ENCODE measurements at regions not wholly inside any gene's neighbourhood (a gene's known extent, or its start where the extent isn't known, plus 50 kb on each side); places are given as distances from the start of the nearest gene placed in this dataset.

GRCh38 chr2:126748188-126748760, 92.3 kb downstream of the GYPC start:
- Histone ChIP-seq H3K9me3 (ENCODE audit: control insufficient read depth, low read length) (no peaks in the 10 kb centered on the region), H3K36me3 (ENCODE audit: control insufficient read depth, insufficient read depth, low read length) (no peaks in the 10 kb centered on the region), H3K4me1 (ENCODE audit: control insufficient read depth, insufficient read depth, low read length) (no peaks in the 10 kb centered on the region), H3K27ac (ENCODE audit: insufficient read depth, low read depth, low read length, poor library complexity, severe bottlenecking) (no peak overlapping the region), H3K27me3 (ENCODE audit: control insufficient read depth, insufficient read depth, low read length, poor library complexity, severe bottlenecking) (no peaks in the 10 kb centered on the region), H3K4me3 (ENCODE audit: insufficient read depth, low read depth, low read length) (no peak overlapping the region)
- 85 to 89% methylated on average over 4 of the region's 4 CpGs for WGBS, 2 experiments

- H3K4me1 ChIP-seq (ENCODE audit: control insufficient read depth, insufficient read depth, low read length): no peaks in the 10 kb centered on the region
- no peak overlapping the region for H3K4me3 ChIP-seq (ENCODE audit: insufficient read depth, low read depth, low read length)
- no peaks in the 10 kb centered on the region for H3K36me3 ChIP-seq (ENCODE audit: control insufficient read depth, insufficient read depth, low read length)
- H3K9me3 ChIP-seq (ENCODE audit: control insufficient read depth, low read length): no peaks in the 10 kb centered on the region
- no peak overlapping the region for H3K27ac ChIP-seq (ENCODE audit: insufficient read depth, low read depth, low read length, poor library complexity, severe bottlenecking)
- no peaks in the 10 kb centered on the region for H3K27me3 ChIP-seq (ENCODE audit: control insufficient read depth, insufficient read depth, low read length, poor library complexity, severe bottlenecking)
- WGBS, 2 experiments: 94 to 96% methylated on average over 8 to 9 of the region's 9 CpGs
Measured at GRCh38 chr2:126748929-126749518, 93.1 kb downstream of the GYPC start.

GRCh38 chr2:126749537-126749936, 93.6 kb downstream of the GYPC start:
- Histone ChIP-seq H3K4me1 (ENCODE audit: control insufficient read depth, insufficient read depth, low read length) (no peaks in the 10 kb centered on the region), H3K4me3 (ENCODE audit: insufficient read depth, low read depth, low read length) (no peak overlapping the region), H3K27ac (ENCODE audit: insufficient read depth, low read depth, low read length, poor library complexity, severe bottlenecking) (no peak overlapping the region), H3K27me3 (ENCODE audit: control insufficient read depth, insufficient read depth, low read length, poor library complexity, severe bottlenecking) (no peaks in the 10 kb centered on the region), H3K9me3 (ENCODE audit: control insufficient read depth, low read length) (no peaks in the 10 kb centered on the region), H3K36me3 (ENCODE audit: control insufficient read depth, insufficient read depth, low read length) (no peaks in the 10 kb centered on the region)
- 71 to 80% methylated on average over 1 of the region's 1 CpG for WGBS, 2 experiments

DNA sequence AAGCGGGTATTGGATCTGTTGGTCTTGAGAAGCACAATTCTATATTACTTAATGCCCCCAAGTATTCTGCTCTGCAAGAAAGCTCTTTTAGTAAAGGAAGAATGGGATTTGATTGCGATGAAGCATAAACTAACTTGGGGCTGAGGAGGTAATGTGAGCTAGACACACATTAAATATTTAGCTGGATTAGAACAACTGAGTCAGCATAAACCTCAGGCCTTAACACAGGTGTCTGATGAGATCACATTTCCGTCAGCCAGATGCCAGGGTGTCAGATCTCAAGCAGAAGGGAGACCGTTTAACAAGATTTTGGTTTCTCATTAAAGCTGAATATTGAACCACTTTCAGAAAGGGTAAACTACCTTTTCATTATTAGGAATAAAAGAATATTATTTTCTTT, 94.5 kb downstream of the GYPC start:
- 92 to 97% methylated on average over 2 to 4 of the region's 4 CpGs for WGBS, 2 experiments
- H3K4me3 ChIP-seq (ENCODE audit: insufficient read depth, low read depth, low read length): no peak overlapping the region
- no peak overlapping the region for H3K27ac ChIP-seq (ENCODE audit: insufficient read depth, low read depth, low read length, poor library complexity, severe bottlenecking)
- H3K4me1 ChIP-seq (ENCODE audit: control insufficient read depth, insufficient read depth, low read length): no peaks in the 10 kb centered on the region
- H3K36me3 ChIP-seq (ENCODE audit: control insufficient read depth, insufficient read depth, low read length): no peaks in the 10 kb centered on the region
- H3K9me3 ChIP-seq (ENCODE audit: control insufficient read depth, low read length): no peaks in the 10 kb centered on the region
- H3K27me3 ChIP-seq (ENCODE audit: control insufficient read depth, insufficient read depth, low read length, poor library complexity, severe bottlenecking): no peaks in the 10 kb centered on the region

GRCh38 chr2:126751477-126751876, 95.5 kb downstream of the GYPC start:
- 94 to 98% methylated on average over 4 of the region's 4 CpGs for WGBS, 2 experiments
- Histone ChIP-seq H3K36me3 (ENCODE audit: control insufficient read depth, insufficient read depth, low read length) (no peaks in the 10 kb centered on the region), H3K4me3 (ENCODE audit: insufficient read depth, low read depth, low read length) (no peak overlapping the region), H3K27ac (ENCODE audit: insufficient read depth, low read depth, low read length, poor library complexity, severe bottlenecking) (no peak overlapping the region), H3K4me1 (ENCODE audit: control insufficient read depth, insufficient read depth, low read length) (no peaks in the 10 kb centered on the region), H3K9me3 (ENCODE audit: control insufficient read depth, low read length) (no peaks in the 10 kb centered on the region), H3K27me3 (ENCODE audit: control insufficient read depth, insufficient read depth, low read length, poor library complexity, severe bottlenecking) (no peaks in the 10 kb centered on the region)

DNA sequence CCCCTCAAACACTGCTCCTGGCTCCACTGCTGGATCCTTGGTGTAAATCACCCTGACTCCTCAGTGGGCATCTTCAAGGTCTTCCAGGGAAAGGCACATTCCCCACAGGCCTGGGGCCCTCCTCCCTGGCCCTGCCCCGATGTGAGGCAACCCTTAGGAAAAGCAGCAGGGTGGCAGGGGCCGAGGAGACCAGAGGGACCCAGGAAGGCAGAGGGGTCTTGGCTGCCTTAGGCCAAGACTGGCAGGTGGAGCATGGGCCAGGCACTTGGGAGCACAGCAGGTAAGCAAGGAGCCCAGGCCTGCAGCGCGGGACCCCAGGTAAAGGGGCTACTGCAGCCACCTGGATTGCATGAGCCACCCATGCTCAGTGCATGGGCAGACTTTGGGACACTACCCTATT, 96.9 kb downstream of the GYPC start:
- WGBS, 2 experiments: 89 to 91% methylated on average over 4 of the region's 4 CpGs

DNA sequence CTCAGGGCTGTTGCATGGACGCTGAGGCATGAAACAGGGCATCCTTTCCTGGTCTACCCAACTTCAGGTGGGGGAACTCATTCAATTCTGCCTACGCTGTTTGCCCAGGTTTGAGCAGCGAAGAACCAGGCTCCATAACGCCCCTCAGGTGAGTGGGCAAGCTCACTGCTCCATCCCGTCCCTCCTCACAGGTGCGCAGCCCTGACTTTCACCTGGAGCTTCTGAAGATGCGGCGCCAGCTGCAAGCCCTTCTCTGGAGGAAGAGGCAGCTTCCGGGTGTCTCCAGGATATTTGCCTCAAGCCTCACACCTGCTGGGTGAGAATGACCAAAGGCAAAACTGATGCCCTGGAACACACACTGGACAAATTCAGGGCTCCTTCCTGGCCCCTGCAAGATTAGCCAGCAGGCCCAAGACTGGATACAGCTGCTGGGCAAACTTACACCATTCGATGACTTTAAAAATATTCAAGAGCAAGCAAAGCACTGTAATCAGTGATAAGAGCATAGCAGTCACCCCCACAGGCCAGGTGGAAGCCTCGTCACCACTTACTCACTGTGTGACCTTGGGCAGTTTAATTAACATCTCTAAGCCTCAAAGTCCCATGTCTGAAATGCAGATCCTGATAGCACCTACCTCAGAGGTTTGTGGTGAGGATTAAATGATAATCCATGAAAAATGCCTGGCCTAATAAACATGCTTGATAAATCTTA, 97.7 kb downstream of the GYPC start:
- Histone ChIP-seq H3K27ac (ENCODE audit: insufficient read depth, low read depth, low read length, poor library complexity, severe bottlenecking) (no peak overlapping the region), H3K27me3 (ENCODE audit: control insufficient read depth, insufficient read depth, low read length, poor library complexity, severe bottlenecking) (no peaks in the 10 kb centered on the region), H3K4me3 (ENCODE audit: insufficient read depth, low read depth, low read length) (no peak overlapping the region), H3K9me3 (ENCODE audit: control insufficient read depth, low read length) (no peaks in the 10 kb centered on the region), H3K36me3 (ENCODE audit: control insufficient read depth, insufficient read depth, low read length) (no peaks in the 10 kb centered on the region), H3K4me1 (ENCODE audit: control insufficient read depth, insufficient read depth, low read length) (no peaks in the 10 kb centered on the region)
- WGBS, 2 experiments: 88 to 89% methylated on average over 11 of the region's 11 CpGs

More for the DNA sequence above, 96.9 kb downstream of the GYPC start:
- H3K4me1 ChIP-seq (ENCODE audit: control insufficient read depth, insufficient read depth, low read length): no peaks in the 10 kb centered on the region
- no peaks in the 10 kb centered on the region for H3K9me3 ChIP-seq (ENCODE audit: control insufficient read depth, low read length)
- no peaks in the 10 kb centered on the region for H3K27me3 ChIP-seq (ENCODE audit: control insufficient read depth, insufficient read depth, low read length, poor library complexity, severe bottlenecking)
- H3K36me3 ChIP-seq (ENCODE audit: control insufficient read depth, insufficient read depth, low read length): no peaks in the 10 kb centered on the region
- no peak overlapping the region for H3K4me3 ChIP-seq (ENCODE audit: insufficient read depth, low read depth, low read length)
- no peak overlapping the region for H3K27ac ChIP-seq (ENCODE audit: insufficient read depth, low read depth, low read length, poor library complexity, severe bottlenecking)

- Histone ChIP-seq H3K27me3 (ENCODE audit: control insufficient read depth, insufficient read depth, low read length, poor library complexity, severe bottlenecking) (no peaks in the 10 kb centered on the region), H3K36me3 (ENCODE audit: control insufficient read depth, insufficient read depth, low read length) (no peaks in the 10 kb centered on the region), H3K4me1 (ENCODE audit: control insufficient read depth, insufficient read depth, low read length) (no peaks in the 10 kb centered on the region), H3K9me3 (ENCODE audit: control insufficient read depth, low read length) (no peaks in the 10 kb centered on the region), H3K27ac (ENCODE audit: insufficient read depth, low read depth, low read length, poor library complexity, severe bottlenecking) (no peak overlapping the region), H3K4me3 (ENCODE audit: insufficient read depth, low read depth, low read length) (no peak overlapping the region)
- WGBS, 2 experiments: 90 to 95% methylated on average over 5 of the region's 5 CpGs
Measured at GRCh38 chr2:126754240-126755004, 98.5 kb downstream of the GYPC start.

- H3K27ac ChIP-seq (ENCODE audit: insufficient read depth, low read depth, low read length, poor library complexity, severe bottlenecking): no peak overlapping the region
- no peaks in the 10 kb centered on the region for H3K36me3 ChIP-seq (ENCODE audit: control insufficient read depth, insufficient read depth, low read length)
- H3K9me3 ChIP-seq (ENCODE audit: control insufficient read depth, low read length): no peaks in the 10 kb centered on the region
- no peaks in the 10 kb centered on the region for H3K27me3 ChIP-seq (ENCODE audit: control insufficient read depth, insufficient read depth, low read length, poor library complexity, severe bottlenecking)
- H3K4me3 ChIP-seq (ENCODE audit: insufficient read depth, low read depth, low read length): no peak overlapping the region
- H3K4me1 ChIP-seq (ENCODE audit: control insufficient read depth, insufficient read depth, low read length): no peaks in the 10 kb centered on the region
- WGBS, 2 experiments: 84 to 89% methylated on average over 1 of the region's 1 CpG
Measured at GRCh38 chr2:126756125-126756524, 100.2 kb downstream of the GYPC start.

All from ectodermal cell (in vitro differentiated cells).